Hematopoietic multipotent progenitor cell treated with erythropoietin and hydrocortisone succinate and interleukin-3 and kit ligand, for 6 days (in vitro differentiated cells): ENCODE measurements at regions not wholly inside any gene's neighbourhood (a gene's known extent, or its start where the extent isn't known, plus 50 kb on each side); places are given as distances from the start of the nearest gene placed in this dataset.

Source experiments
- DNase-seq: peaks from one replicate; pipeline ENCODE4 v3.0.0-alpha.2; 2015

GRCh38 chr1:67991546-67991945, 58.9 kb downstream of the DIRAS3 start:
- no peak for DNase-seq

GRCh38 chr1:67988066-67988465, 62.4 kb downstream of the DIRAS3 start:
- no peak for DNase-seq

GRCh38 chr1:67987046-67987799, 63.2 kb downstream of the DIRAS3 start:
- no peak for DNase-seq

GRCh38 chr1:67983867-67984266, 66.6 kb downstream of the DIRAS3 start:
- no peak for DNase-seq

DNA sequence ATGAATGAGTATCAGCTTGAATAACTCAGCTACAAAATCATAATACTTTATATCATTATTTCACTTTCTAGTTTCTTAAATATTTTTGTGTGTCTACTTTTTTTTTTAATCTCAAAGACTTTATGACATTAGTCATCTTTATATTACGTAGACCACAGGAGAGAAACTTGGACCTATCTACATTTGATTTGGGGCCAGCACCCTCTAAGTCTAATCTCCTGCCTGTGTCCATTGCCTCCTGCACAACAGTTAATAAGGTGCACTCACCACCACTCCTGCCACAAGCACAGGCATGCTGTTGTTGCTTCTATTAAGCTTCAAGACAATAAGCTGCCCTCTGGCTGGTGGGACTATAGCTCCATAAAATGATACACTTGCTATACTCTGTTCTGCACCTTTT, 70.4 kb downstream of the DIRAS3 start:
- DNase-seq: no peak

DNA sequence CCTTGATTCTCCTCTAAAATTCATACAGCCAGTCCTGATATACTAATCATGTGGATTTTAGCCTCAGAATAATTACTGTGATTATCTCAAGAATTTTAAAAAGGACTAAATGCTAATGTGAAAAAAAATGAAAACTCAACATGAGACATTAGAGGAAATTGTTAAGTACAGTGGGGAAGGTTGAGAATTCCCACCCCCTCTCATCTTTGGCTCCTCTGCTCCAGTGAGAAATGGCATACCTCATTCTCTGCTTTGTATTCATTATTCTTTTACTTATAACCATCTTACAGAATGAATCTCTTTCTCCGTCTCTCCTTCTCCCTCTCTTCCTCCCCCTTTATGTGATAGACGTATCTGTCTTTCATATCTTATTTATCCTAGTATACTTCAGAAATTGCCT, 70.9 kb downstream of the DIRAS3 start:
- no peak for DNase-seq

DNA sequence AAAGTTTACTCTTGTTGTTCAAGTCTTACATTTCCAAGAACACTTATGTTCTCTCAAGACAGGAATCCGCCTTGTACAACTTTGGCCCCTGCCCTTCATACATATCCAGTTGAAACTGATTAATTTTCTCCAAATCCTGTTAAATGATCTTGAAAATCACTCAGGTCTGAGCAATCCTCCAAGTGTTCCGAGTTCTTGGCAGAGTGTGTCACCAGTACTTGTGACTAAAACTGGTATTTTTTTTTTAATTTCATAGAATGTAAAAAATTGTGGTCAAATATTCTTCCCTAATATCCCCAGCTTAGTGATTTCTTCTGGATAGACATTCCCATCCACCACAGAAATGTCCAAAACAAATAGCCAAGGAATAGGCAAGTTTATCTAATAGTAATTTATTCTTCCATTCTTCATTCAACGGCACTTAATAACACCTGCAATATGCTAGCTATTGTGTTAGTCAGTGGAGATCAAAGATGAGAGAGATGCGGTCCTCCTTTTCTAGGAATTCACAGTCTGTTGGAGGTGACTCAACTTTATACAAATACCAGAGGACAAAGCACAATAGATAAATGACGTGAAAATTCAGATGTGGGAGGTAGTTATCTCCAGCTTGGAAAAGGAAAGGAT, 71.4 kb downstream of the DIRAS3 start:
- no peak for DNase-seq

GRCh38 chr1:67977756-67978155, 72.7 kb downstream of the DIRAS3 start:
- no peak for DNase-seq

DNA sequence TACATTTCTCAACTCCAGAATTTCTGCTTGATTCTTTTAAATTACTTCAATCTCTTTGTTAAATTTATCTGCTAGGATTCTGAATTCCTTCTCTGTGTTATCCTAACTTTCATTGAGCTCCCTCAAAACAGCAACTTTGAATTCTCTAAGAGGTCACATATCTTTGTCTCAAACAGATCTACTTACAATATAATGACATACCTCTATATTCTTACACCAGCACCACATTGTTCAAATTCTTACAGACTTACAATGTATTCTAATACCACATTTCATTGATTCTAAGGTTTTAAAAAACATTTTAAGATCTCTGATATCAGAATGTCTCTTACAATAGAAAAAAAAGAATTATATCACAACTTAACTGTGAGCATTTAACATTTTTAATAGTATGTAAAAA, 77.4 kb downstream of the DIRAS3 start:
- DNase-seq: no peak

- no peak for DNase-seq
These were observed 80.3 kb downstream of the DIRAS3 start for GRCh38 chr1:67970088-67970487.

- DNase-seq: no peak
These were observed 81.0 kb downstream of the DIRAS3 start for GRCh38 chr1:67969446-67969845.

- DNase-seq: no peak
These were observed 83.8 kb downstream of the DIRAS3 start for GRCh38 chr1:67966666-67967009.

DNA sequence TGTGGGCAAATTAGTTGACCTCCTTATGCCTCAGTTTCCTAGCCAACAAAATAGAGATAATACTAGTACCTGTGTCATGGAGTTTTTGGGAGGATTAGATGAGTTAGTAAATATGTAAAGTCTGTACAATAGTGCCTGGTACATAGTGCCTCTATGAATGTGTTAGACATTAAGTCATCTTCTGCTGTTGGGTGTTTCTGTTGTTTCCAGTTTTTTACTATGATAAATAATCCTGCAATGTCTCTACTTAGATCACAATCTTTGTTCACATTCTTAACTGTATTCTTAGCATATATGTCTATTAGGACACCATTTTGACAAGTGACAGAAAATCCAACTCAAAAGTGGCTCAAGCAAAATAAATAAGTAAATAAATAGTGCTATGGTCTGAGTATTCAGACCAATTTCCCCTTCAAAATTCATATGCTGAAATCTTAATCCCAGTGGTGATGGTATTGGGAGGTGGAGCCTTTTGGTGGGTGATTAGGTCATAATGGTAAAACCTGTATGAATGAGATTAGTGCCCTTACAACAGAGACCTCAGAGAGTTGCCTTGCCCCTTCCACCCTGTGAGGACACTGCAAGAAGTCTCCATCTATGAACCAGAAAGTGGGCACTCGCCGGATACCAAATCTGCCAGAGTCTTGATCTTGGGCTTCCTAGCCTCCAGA, 84.3 kb downstream of the DIRAS3 start:
- no peak for DNase-seq

DNA sequence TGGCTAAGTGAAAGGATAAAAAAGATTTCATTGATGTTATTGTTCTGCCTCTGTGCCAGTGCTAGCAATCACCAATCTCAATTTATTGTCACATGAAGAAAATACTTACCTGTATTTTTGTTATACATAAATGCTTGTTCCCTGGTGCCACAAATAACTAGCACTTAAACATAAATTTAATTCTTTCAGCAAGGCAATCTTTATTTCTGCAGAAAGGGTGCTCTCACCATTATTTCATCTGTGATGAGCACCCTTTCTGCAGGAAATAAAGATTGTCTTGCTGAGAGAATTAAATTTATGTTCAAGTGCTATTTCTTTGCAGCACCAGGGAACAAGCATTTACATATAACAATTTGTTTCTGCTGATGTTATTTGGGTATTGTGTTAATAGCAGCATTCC, 87.2 kb downstream of the DIRAS3 start:
- no peak for DNase-seq

DNA sequence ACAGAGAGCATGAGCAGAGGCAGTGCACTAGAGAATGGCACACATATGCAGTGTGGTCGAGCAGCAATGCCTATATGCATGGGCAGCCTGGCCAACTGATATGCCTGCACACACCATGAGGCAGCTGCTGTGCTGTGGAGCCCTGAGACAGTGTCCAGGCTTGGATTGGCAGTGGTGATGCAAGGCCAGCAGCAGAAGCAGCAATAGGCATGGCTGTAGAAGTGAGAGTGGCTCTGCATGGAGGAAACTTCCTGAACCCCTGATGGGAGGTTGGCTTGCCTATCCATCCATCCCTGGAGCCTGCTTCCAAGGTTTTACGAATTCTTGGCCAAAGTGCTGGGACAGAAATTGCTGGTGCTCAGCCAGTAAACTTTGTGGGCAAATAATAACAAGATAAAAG, 89.7 kb downstream of the DIRAS3 start:
- no peak for DNase-seq

GRCh38 chr1:67958472-67958871, 92.0 kb downstream of the DIRAS3 start:
- no peak for DNase-seq

DNA sequence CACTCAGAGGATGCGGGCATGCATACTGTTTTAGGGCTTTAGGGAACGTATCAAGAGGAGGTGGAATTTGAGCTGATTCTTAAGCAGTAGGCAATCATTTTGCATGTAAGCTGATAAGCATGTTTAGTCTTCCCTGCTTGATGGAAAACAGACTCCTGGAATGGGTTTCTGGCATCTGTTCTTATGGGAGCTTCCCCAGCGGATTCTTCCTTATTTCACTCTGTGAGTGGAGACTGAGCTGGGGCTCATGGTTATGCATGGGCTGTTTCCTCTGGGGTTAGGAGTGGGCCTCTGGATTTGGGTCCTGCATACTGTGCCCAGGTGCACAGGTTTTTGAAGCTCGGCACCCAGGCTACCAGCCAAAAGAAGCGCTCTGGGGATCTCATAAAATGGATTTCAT, 93.4 kb downstream of the DIRAS3 start:
- no peak for DNase-seq

- no peak for DNase-seq
These were observed 94.3 kb downstream of the DIRAS3 start for GRCh38 chr1:67956116-67956515.

DNA sequence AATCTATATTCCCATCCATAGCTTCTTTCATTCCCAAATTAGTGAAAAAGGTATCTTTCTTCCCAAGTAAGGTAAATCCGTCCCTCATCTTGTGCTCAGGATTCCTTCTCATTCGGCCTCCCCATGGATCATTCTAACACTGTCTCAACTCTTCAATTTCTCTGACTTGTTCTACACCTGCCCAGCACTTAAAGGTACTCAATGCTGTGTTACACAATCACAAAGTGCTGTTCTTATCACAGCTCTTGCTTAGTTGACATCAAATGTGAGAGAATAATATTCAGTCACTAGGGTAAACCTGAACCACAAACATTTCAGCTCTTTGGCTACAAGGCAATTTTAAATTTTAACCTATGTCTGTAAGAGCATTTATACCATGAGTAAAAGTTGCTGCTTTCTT, 94.8 kb downstream of the DIRAS3 start:
- no peak for DNase-seq

- no peak for DNase-seq
These were observed 97.1 kb downstream of the DIRAS3 start for GRCh38 chr1:67953301-67953700.

- DNase-seq: no peak
These were observed 98.4 kb downstream of the DIRAS3 start for GRCh38 chr1:67952071-67952470.

GRCh38 chr1:67951014-67951413, 99.4 kb downstream of the DIRAS3 start:
- DNase-seq: no peak

- DNase-seq: no peak
These were observed 102.0 kb downstream of the DIRAS3 start for GRCh38 chr1:67948151-67949080.
